GM12878 (cell line): ENCODE measurements at regions not wholly inside any gene's neighbourhood (a gene's known extent, or its start where the extent isn't known, plus 50 kb on each side); places are given as distances from the start of the nearest gene placed in this dataset.

Experiments used
- EP300 ChIP-seq, 2 experiments: fragments of 150-350 bp in 1 of 2; IDR thresholded peaks; 2 replicates each; pipeline ENCODE4 v1.6.1; 2011 to 2012; ENCODE audit warnings: low read depth in 2 of 2, low read length in 2 of 2, borderline replicate concordance in 1 of 2, improper control_type of control experiment in 1 of 2, inconsistent platforms in 1 of 2; ENCODE audit not compliant: control insufficient read depth in 1 of 2
- EZH2 ChIP-seq: IDR thresholded peaks from 2 replicates; pipeline ENCODE4 v1.6.1; 2012; ENCODE audit warnings: low read depth, mild to moderate bottlenecking, control low read depth, inconsistent platforms, low read length, borderline replicate concordance; ENCODE audit not compliant: control insufficient read depth
- GABPA ChIP-seq: IDR thresholded peaks from 2 replicates; pipeline ENCODE4 v1.6.1; 2014; ENCODE audit warnings: antibody characterized with exemption, low read depth, mild to moderate bottlenecking, inconsistent platforms
- JUND ChIP-seq: IDR thresholded peaks from 2 replicates; pipeline ENCODE4 v1.6.1; 2012; ENCODE audit warnings: low read depth, mild to moderate bottlenecking, low read length, improper control_type of control experiment, moderate library complexity
- MYC ChIP-seq: IDR thresholded peaks from 2 replicates; pipeline ENCODE4 v1.6.1; 2011; ENCODE audit warnings: mild to moderate bottlenecking, low read length, moderate library complexity, inconsistent platforms; ENCODE audit not compliant: insufficient read depth, insufficient replicate concordance, insufficient read length, severe bottlenecking
- NFXL1 ChIP-seq: fragments of 450-650 bp; IDR thresholded peaks from 2 replicates; pipeline ENCODE4 v1.6.1; 2017; ENCODE audit warnings: antibody characterized with exemption, mild to moderate bottlenecking, borderline replicate concordance
- NR2C2 ChIP-seq: IDR thresholded peaks from 2 replicates; pipeline ENCODE4 v1.6.1; 2011; ENCODE audit warnings: borderline replicate concordance, low read depth; ENCODE audit not compliant: control insufficient read depth, insufficient read length
- POLR2A ChIP-seq: IDR thresholded peaks from 2 replicates; pipeline ENCODE4 v1.6.1; 2011; ENCODE audit warnings: low read depth, mild to moderate bottlenecking, low read length
- TCF12 ChIP-seq: IDR thresholded peaks from 2 replicates; pipeline ENCODE4 v1.6.1; 2011; ENCODE audit warnings: low read depth, mild to moderate bottlenecking, low read length
- TF ChIP-seq, protein P1 (sequence below), 3 experiments: IDR thresholded peaks in 2 of 3; conservative IDR thresholded peaks in 1 of 3; 2 replicates each; pipeline ENCODE4 v1.5.1; 2011; ENCODE audit warnings: low read depth in 3 of 3, low read length in 3 of 3, mild to moderate bottlenecking in 3 of 3, control low read depth in 2 of 3, moderate library complexity in 2 of 3, inconsistent platforms in 1 of 3, mixed read lengths in 1 of 3; ENCODE audit not compliant: control insufficient read depth in 2 of 3, insufficient read depth in 1 of 3; ENCODE audit errors: extremely low read depth in 1 of 3
- TF ChIP-seq, protein P2 (sequence below): fragments of 450-650 bp; IDR thresholded peaks from 2 replicates; pipeline ENCODE4 v1.6.1; 2018; ENCODE audit warnings: borderline replicate concordance, mild to moderate bottlenecking; ENCODE audit not compliant: partially characterized antibody

DNA sequence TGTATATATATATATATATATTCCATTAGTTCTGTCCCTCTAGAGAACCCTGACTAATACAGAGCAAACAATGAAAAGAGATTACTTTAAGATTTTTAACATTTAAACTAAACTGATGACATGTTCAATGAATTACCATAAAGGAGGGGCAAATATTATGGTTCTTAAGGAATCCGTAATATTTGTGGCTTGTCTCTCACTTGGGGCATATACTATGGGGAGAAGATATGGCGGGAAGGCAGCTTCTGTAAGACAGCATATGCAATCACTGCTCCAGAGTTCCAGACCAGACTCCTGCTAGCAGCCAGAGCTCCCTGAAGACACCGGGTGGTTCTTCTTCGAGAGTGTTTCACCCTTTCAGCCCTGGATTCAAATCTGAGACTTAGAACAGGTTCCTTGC lies 321.1 kb upstream of the NT5E start:
- TF ChIP-seq, protein P1, sequence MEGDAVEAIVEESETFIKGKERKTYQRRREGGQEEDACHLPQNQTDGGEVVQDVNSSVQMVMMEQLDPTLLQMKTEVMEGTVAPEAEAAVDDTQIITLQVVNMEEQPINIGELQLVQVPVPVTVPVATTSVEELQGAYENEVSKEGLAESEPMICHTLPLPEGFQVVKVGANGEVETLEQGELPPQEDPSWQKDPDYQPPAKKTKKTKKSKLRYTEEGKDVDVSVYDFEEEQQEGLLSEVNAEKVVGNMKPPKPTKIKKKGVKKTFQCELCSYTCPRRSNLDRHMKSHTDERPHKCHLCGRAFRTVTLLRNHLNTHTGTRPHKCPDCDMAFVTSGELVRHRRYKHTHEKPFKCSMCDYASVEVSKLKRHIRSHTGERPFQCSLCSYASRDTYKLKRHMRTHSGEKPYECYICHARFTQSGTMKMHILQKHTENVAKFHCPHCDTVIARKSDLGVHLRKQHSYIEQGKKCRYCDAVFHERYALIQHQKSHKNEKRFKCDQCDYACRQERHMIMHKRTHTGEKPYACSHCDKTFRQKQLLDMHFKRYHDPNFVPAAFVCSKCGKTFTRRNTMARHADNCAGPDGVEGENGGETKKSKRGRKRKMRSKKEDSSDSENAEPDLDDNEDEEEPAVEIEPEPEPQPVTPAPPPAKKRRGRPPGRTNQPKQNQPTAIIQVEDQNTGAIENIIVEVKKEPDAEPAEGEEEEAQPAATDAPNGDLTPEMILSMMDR (IDR thresholded peaks at IDR 0.05 in 2 of 3, conservative IDR thresholded peaks at IDR 0.05 in 1 of 3; ENCODE audit: control insufficient read depth in 2 of 3, extremely low read depth in 1 of 3, insufficient read depth in 1 of 3, low read depth in 3 of 3, low read length in 3 of 3): no peak
- TF ChIP-seq GABPA: no peak
- no peak for TF ChIP-seq POLR2A
- TF ChIP-seq TCF12: no peak
- no peak for TF ChIP-seq NFXL1
- TF ChIP-seq EZH2: no peak
- TF ChIP-seq EP300 (IDR thresholded peaks at IDR 0.05; ENCODE audit: borderline replicate concordance in 1 of 2, control insufficient read depth in 1 of 2, low read depth in 2 of 2, low read length in 2 of 2): no peak
- TF ChIP-seq, protein P2, sequence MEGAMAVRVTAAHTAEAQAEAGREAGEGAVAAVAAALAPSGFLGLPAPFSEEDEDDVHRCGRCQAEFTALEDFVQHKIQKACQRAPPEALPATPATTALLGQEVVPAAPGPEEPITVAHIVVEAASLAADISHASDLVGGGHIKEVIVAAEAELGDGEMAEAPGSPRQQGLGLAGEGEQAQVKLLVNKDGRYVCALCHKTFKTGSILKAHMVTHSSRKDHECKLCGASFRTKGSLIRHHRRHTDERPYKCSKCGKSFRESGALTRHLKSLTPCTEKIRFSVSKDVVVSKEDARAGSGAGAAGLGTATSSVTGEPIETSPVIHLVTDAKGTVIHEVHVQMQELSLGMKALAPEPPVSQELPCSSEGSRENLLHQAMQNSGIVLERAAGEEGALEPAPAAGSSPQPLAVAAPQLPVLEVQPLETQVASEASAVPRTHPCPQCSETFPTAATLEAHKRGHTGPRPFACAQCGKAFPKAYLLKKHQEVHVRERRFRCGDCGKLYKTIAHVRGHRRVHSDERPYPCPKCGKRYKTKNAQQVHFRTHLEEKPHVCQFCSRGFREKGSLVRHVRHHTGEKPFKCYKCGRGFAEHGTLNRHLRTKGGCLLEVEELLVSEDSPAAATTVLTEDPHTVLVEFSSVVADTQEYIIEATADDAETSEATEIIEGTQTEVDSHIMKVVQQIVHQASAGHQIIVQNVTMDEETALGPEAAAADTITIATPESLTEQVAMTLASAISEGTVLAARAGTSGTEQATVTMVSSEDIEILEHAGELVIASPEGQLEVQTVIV: no peak
- TF ChIP-seq JUND: no peak
- no peak for TF ChIP-seq MYC
- no peak for TF ChIP-seq NR2C2
